PC-3 (cell line): ENCODE measurements at regions not wholly inside any gene's neighbourhood (a gene's known extent, or its start where the extent isn't known, plus 50 kb on each side); places are given as distances from the start of the nearest gene placed in this dataset.

Source experiments
- ATAC-seq: fragments of 200-7000 bp; cut with Tn5 transposase; 2 replicates; pipeline ENCODE4 v1.9.1; 2020; ENCODE audit warnings: mild to moderate bottlenecking, moderate library complexity
- BruUV-seq: library from RNA; stranded (reverse); fragments of 400-500 nt; replicated peaks from 2 replicates; lab custom pipeline; 2021; lab: Mats Ljungman, UMichigan
- CTCF ChIA-PET: fragments of 300-600 bp; sonication (Branson Sonifier 250); formaldehyde crosslinking; loops from one replicate; lab custom pipeline; 2022; ENCODE audit warnings: antibody characterized with exemption; lab: Charles Lee
- POLR2A ChIA-PET: fragments of 300-600 bp; sonication (Branson Sonifier 250); formaldehyde crosslinking; loops from one replicate; lab custom pipeline; 2022; ENCODE audit warnings: antibody characterized with exemption; ENCODE audit not compliant: unreplicated experiment; lab: Charles Lee
- DNase-seq: peaks from one replicate; pipeline ENCODE4 v3.0.0-alpha.2; 2015
- H2AFZ ChIP-seq: fragments of 300-600 bp; sonication (generic); 2 replicates; pipeline ENCODE4 v1.6.0; 2016; ENCODE audit warnings: antibody characterized with exemption, low read length
- H3F3A ChIP-seq: fragments of 300-600 bp; sonication (generic); one replicate; pipeline ENCODE4 v1.6.0; 2017; ENCODE audit warnings: antibody characterized with exemption, low read length, control low read depth, mild to moderate bottlenecking; ENCODE audit not compliant: unreplicated experiment
- H3K27ac ChIP-seq: fragments of 300-600 bp; sonication (generic); 2 replicates; pipeline ENCODE4 v1.5.1; 2016; ENCODE audit warnings: mild to moderate bottlenecking, low read length
- H3K27me3 ChIP-seq: fragments of 300-600 bp; sonication (generic); 2 replicates; pipeline ENCODE4 v1.6.1; 2016; ENCODE audit warnings: low read length, mixed read lengths
- H3K36me3 ChIP-seq: fragments of 300-600 bp; sonication (generic); 2 replicates; pipeline ENCODE4 v1.6.1; 2016; ENCODE audit warnings: low read depth, mixed run types, low read length, mixed read lengths
- H3K4me1 ChIP-seq: fragments of 300-600 bp; sonication (generic); 2 replicates; pipeline ENCODE4 v1.5.1; 2016; ENCODE audit warnings: low read length; ENCODE audit not compliant: insufficient read depth
- H3K4me2 ChIP-seq: fragments of 300-600 bp; sonication (generic); 2 replicates; pipeline ENCODE4 v1.6.0; 2016; ENCODE audit warnings: low read length
- H3K4me3 ChIP-seq: fragments of 300-600 bp; sonication (generic); 2 replicates; pipeline ENCODE4 v1.5.1; 2016; ENCODE audit warnings: mild to moderate bottlenecking, low read length, mixed read lengths
- H3K79me2 ChIP-seq: fragments of 300-600 bp; sonication (generic); 2 replicates; pipeline ENCODE4 v1.6.1; 2017; ENCODE audit warnings: low read length, mixed read lengths
- H3K9ac ChIP-seq: fragments of 300-600 bp; sonication (generic); 2 replicates; pipeline ENCODE4 v1.6.0; 2016; ENCODE audit warnings: mild to moderate bottlenecking, low read length
- H3K9me2 ChIP-seq: fragments of 300-600 bp; sonication (generic); replicated peaks from 2 replicates; pipeline ENCODE4 v1.6.1; 2016; ENCODE audit warnings: mixed run types, low read length, mixed read lengths
- H3K9me3 ChIP-seq: fragments of 300-600 bp; sonication (generic); 2 replicates; pipeline ENCODE4 v1.6.1; 2016; ENCODE audit warnings: low read length, mixed read lengths
- H4K20me1 ChIP-seq: fragments of 300-600 bp; sonication (generic); 2 replicates; pipeline ENCODE4 v1.6.1; 2016; ENCODE audit warnings: low read length, mixed read lengths
- CTCF ChIP-seq: fragments of 300-600 bp; sonication (generic); conservative IDR thresholded peaks from 2 replicates; pipeline ENCODE4 v1.5.1; 2017; ENCODE audit warnings: antibody characterized with exemption, low read depth, mild to moderate bottlenecking, low read length
- EZH2 ChIP-seq: fragments of 300-600 bp; sonication (generic); IDR thresholded peaks from one replicate; pipeline ENCODE4 v1.6.1; 2017; ENCODE audit warnings: antibody characterized with exemption, mild to moderate bottlenecking, low read length; ENCODE audit not compliant: unreplicated experiment
- EZH2phosphoT487 ChIP-seq: fragments of 300-600 bp; sonication (generic); IDR thresholded peaks from 2 replicates; pipeline ENCODE4 v1.6.1; 2018; ENCODE audit warnings: mild to moderate bottlenecking, antibody characterized with exemption, low read length, borderline replicate concordance
- intact Hi-C: fragments of 100-400 bp; cut with micrococcal nuclease; formaldehyde crosslinking; loops from 2 replicates; pipeline ENCODE4 v1.9.0; 2023

GRCh38 chr5:67334373-67334772, 137.8 kb upstream of the CD180 start:
- no TSS peak for BruUV-seq
- Histone ChIP-seq H3K4me2 (no peak overlapping the region), H4K20me1 (no peaks in the 10 kb centered on the region), H3K4me3 (no peak overlapping the region), H3K9me2 (no peaks in the 10 kb centered on the region), H3K79me2 (no peaks in the 10 kb centered on the region), H3K9me3 (no peaks in the 10 kb centered on the region), H3K4me1 (no peaks in the 10 kb centered on the region), H3K27me3 (no peaks in the 10 kb centered on the region), H2AFZ (no peak overlapping the region), H3F3A (no peaks in the 10 kb centered on the region), H3K9ac (no peak overlapping the region), H3K27ac (no peak overlapping the region), H3K36me3 (no peaks in the 10 kb centered on the region)
- TF ChIP-seq CTCF (no peak), EZH2phosphoT487 (no peak), EZH2 (no peak)
- intact Hi-C loops = no loop called here
- DNase-seq = no peak
- no peak for ATAC-seq
- POLR2A ChIA-PET = no interaction called here
- CTCF ChIA-PET = no interaction called here

GRCh38 chr5:67333171-67333570, 136.6 kb upstream of the CD180 start:
- CTCF ChIA-PET = no interaction called here
- ATAC-seq = no peak

More at GRCh38 chr5:67333171-67333570, 136.6 kb upstream of the CD180 start:
- Histone ChIP-seq H3K9ac (no peak overlapping the region), H3K36me3 (no peaks in the 10 kb centered on the region), H3K79me2 (no peaks in the 10 kb centered on the region), H3K4me1 (no peaks in the 10 kb centered on the region), H4K20me1 (no peaks in the 10 kb centered on the region), H3K27me3 (no peaks in the 10 kb centered on the region), H3K9me2 (no peaks in the 10 kb centered on the region), H3K9me3 (no peaks in the 10 kb centered on the region), H3K4me3 (no peak overlapping the region), H3F3A (no peaks in the 10 kb centered on the region), H3K4me2 (no peak overlapping the region), H2AFZ (no peak overlapping the region), H3K27ac (no peak overlapping the region)
- POLR2A ChIA-PET = no interaction called here
- no TSS peak for BruUV-seq
- no peak for TF ChIP-seq EZH2
- TF ChIP-seq EZH2phosphoT487 = no peak
- no peak for TF ChIP-seq CTCF
- intact Hi-C loops = no loop called here
- DNase-seq = no peak
